ENCODE measurements at regions not wholly inside any gene's neighbourhood (a gene's known extent, or its start where the extent isn't known, plus 50 kb on each side); places are given as distances from the start of the nearest gene placed in this dataset.

GRCh38 chr1:81314513-81315233, 486.1 kb upstream of the ADGRL2 start:
- no peak overlapping the region for H3K4me3 Mint-ChIP-seq (ENCODE audit: low read depth)
- H3K27ac Mint-ChIP-seq: no peak overlapping the region
- no peaks in the 10 kb centered on the region for H3K36me3 Mint-ChIP-seq (ENCODE audit: insufficient read depth)
- H3K9me3 Mint-ChIP-seq (ENCODE audit: low read depth): no peaks in the 10 kb centered on the region
- peaks cover 4% of the 10 kb centered on the region for H3K4me1 Mint-ChIP-seq (ENCODE audit: low read depth)
- DNase-seq (ENCODE audit: low spot score, unreplicated experiment): no peak
- H3K27me3 Mint-ChIP-seq: peaks cover 14% of the 10 kb centered on the region
- no peak for TF ChIP-seq CTCF (IDR thresholded peaks at IDR 0.05; ENCODE audit: unreplicated experiment)

DNA sequence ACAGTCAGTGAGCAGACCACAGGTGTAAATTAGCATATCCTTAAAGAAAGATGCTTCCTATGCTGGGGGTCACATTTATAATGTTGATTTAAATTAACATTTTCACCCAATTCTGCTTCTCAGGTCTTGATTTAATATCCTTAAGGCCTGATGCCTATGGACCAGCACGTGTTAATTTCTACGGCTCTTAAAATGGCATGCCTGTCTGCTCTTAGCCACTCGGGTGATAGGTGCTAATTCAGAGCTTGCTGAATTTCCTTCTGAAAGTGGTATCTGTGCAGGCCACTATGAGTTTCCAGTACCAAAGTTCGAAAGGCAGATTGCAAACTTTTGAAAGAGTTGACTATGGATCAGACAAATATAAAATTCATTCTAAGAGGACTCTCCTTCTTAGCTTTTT, 487.4 kb upstream of the ADGRL2 start:
- Mint-ChIP-seq H3K9me3 (ENCODE audit: low read depth) (no peaks in the 10 kb centered on the region), H3K4me3 (ENCODE audit: low read depth) (no peak overlapping the region), H3K36me3 (ENCODE audit: insufficient read depth) (no peaks in the 10 kb centered on the region), H3K4me1 (ENCODE audit: low read depth) (peaks cover 4% of the 10 kb centered on the region), H3K27me3 (peaks cover 17% of the 10 kb centered on the region), H3K27ac (no peak overlapping the region)
- no peak for TF ChIP-seq CTCF (IDR thresholded peaks at IDR 0.05; ENCODE audit: unreplicated experiment)
- DNase-seq (ENCODE audit: low spot score, unreplicated experiment): no peak

DNA sequence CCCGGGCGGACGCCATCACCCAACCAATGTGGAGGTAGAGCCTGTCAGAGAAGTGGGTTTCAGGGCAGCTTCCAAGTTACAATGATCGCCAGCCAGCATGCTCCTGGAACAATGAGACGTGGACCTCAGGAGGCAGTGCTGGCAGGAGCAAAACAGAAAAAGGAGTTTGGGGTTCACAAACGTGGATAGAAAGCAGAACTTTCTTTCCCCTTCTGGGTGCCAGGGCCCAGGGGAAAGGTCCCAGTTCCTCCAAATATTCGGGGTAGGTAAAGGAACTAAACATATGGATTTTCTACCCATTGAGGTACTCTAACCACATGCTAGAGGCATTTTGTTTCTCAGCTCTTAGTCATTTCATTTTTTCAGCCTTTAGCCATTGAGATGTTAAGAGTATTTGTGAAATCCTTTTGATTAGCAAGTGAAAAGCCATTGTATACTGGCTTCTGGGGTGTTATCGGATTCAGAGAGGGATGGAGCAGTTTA, 488.4 kb upstream of the ADGRL2 start:
- no peaks in the 10 kb centered on the region for H3K36me3 Mint-ChIP-seq (ENCODE audit: insufficient read depth)
- DNase-seq (ENCODE audit: low spot score, unreplicated experiment): no peak
- H3K27me3 Mint-ChIP-seq: peaks cover 23% of the 10 kb centered on the region
- peaks cover 4% of the 10 kb centered on the region for H3K4me1 Mint-ChIP-seq (ENCODE audit: low read depth)
- H3K27ac Mint-ChIP-seq: no peak overlapping the region
- TF ChIP-seq CTCF (IDR thresholded peaks at IDR 0.05; ENCODE audit: unreplicated experiment): no peak
- H3K4me3 Mint-ChIP-seq (ENCODE audit: low read depth): no peak overlapping the region
- H3K9me3 Mint-ChIP-seq (ENCODE audit: low read depth): no peaks in the 10 kb centered on the region

DNA sequence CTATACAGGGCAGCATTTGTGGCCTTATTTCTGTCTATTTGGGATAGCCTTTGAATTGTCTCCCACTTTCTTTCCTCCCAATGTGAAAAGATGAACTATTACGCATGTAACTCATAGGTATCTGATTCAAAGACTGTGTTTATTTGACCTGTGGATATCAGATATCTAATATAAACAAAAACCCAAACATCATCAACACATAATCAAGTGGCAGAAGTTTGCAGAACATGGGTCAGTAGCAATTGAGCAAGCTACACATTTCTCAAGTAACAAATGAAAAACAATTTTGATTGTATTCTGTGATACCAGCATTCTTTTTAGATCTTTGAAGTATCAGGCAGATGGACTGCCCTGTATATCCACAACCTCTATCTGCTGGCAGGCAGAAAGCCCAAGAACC, 490.5 kb upstream of the ADGRL2 start:
- no peak for TF ChIP-seq CTCF (IDR thresholded peaks at IDR 0.05; ENCODE audit: unreplicated experiment)
- peaks cover 4% of the 10 kb centered on the region for H3K4me1 Mint-ChIP-seq (ENCODE audit: low read depth)
- no peak overlapping the region for H3K27ac Mint-ChIP-seq
- H3K4me3 Mint-ChIP-seq (ENCODE audit: low read depth): no peak overlapping the region
- no peaks in the 10 kb centered on the region for H3K36me3 Mint-ChIP-seq (ENCODE audit: insufficient read depth)
- no peaks in the 10 kb centered on the region for H3K9me3 Mint-ChIP-seq (ENCODE audit: low read depth)
- peaks cover 23% of the 10 kb centered on the region for H3K27me3 Mint-ChIP-seq
- no peak for DNase-seq (ENCODE audit: low spot score, unreplicated experiment)

- Mint-ChIP-seq H3K4me1 (ENCODE audit: low read depth) (peaks cover 5% of the 10 kb centered on the region), H3K27me3 (peaks cover 23% of the 10 kb centered on the region), H3K27ac (no peak overlapping the region), H3K4me3 (ENCODE audit: low read depth) (no peak overlapping the region), H3K36me3 (ENCODE audit: insufficient read depth) (no peaks in the 10 kb centered on the region), H3K9me3 (ENCODE audit: low read depth) (no peaks in the 10 kb centered on the region)
- DNase-seq (ENCODE audit: low spot score, unreplicated experiment): no peak
- no peak for TF ChIP-seq CTCF (IDR thresholded peaks at IDR 0.05; ENCODE audit: unreplicated experiment)
Observed at GRCh38 chr1:81308191-81308590, 492.5 kb upstream of the ADGRL2 start.
